H9 (cell line): ENCODE measurements at regions not wholly inside any gene's neighbourhood (a gene's known extent, or its start where the extent isn't known, plus 50 kb on each side); places are given as distances from the start of the nearest gene placed in this dataset.

Source experiments
- DNase-seq: peaks from one replicate; pipeline ENCODE4 v3.0.0-alpha.2; 2017
- H2AFZ ChIP-seq: one replicate; pipeline ENCODE4 v1.6.1; 2013; ENCODE audit warnings: mild to moderate bottlenecking, low read length, control low read depth, moderate library complexity
- H2AK5ac ChIP-seq: 2 replicates; pipeline ENCODE4 v1.6.1; 2013; ENCODE audit warnings: low read length, control low read depth, mixed read lengths; ENCODE audit not compliant: insufficient read length
- H2BK120ac ChIP-seq: one replicate; pipeline ENCODE4 v1.6.1; 2013; ENCODE audit warnings: low read depth, mild to moderate bottlenecking, low read length, control low read depth, inconsistent platforms; ENCODE audit not compliant: poor library complexity, severe bottlenecking
- H2BK12ac ChIP-seq: 2 replicates; pipeline ENCODE4 v1.6.1; 2013; ENCODE audit warnings: low read length, control low read depth, mixed read lengths, low read depth; ENCODE audit not compliant: insufficient read length
- H2BK15ac ChIP-seq: 2 replicates; pipeline ENCODE4 v1.6.1; 2013; ENCODE audit warnings: low read depth, low read length, control low read depth
- H2BK20ac ChIP-seq: one replicate; pipeline ENCODE4 v1.6.1; 2013; ENCODE audit warnings: low read depth, mild to moderate bottlenecking, low read length, control low read depth, inconsistent platforms; ENCODE audit not compliant: poor library complexity, severe bottlenecking
- H2BK5ac ChIP-seq: 2 replicates; pipeline ENCODE4 v1.6.1; 2013; ENCODE audit warnings: low read length, control low read depth, mixed read lengths; ENCODE audit not compliant: insufficient read length
- H3K14ac ChIP-seq: 2 replicates; pipeline ENCODE4 v1.6.1; 2013; ENCODE audit warnings: low read length, control low read depth; ENCODE audit not compliant: insufficient read depth
- H3K18ac ChIP-seq: 2 replicates; pipeline ENCODE4 v1.6.1; 2013; ENCODE audit warnings: low read depth, mild to moderate bottlenecking, mixed read lengths, low read length, control low read depth; ENCODE audit not compliant: insufficient read length
- H3K23ac ChIP-seq: 2 replicates; pipeline ENCODE4 v1.6.1; 2013; ENCODE audit warnings: low read length, control low read depth, mixed read lengths, low read depth; ENCODE audit not compliant: insufficient read length
- H3K23me2 ChIP-seq: 2 replicates; pipeline ENCODE4 v1.6.1; 2013; ENCODE audit warnings: low read depth, mild to moderate bottlenecking, mixed read lengths, low read length, control low read depth; ENCODE audit not compliant: insufficient read length, poor library complexity, severe bottlenecking
- H3K27ac ChIP-seq: 2 replicates; pipeline ENCODE4 v1.5.1; 2013; ENCODE audit warnings: low read length, control low read depth, mixed read lengths, low read depth; ENCODE audit not compliant: insufficient read length
- H3K27me3 ChIP-seq: 2 replicates; pipeline ENCODE4 v1.6.1; 2013; ENCODE audit warnings: low read length, control low read depth, inconsistent platforms; ENCODE audit not compliant: insufficient read depth
- H3K4ac ChIP-seq: 2 replicates; pipeline ENCODE4 v1.6.1; 2013; ENCODE audit warnings: low read depth, mild to moderate bottlenecking, control low read depth, inconsistent platforms, low read length, moderate library complexity
- H3K4me1 ChIP-seq: 2 replicates; pipeline ENCODE4 v1.6.1; 2013; ENCODE audit warnings: low read length, control low read depth, inconsistent platforms; ENCODE audit not compliant: insufficient read depth
- H3K4me2 ChIP-seq: 2 replicates; pipeline ENCODE4 v1.6.1; 2013; ENCODE audit warnings: low read length, control low read depth, mixed read lengths; ENCODE audit not compliant: insufficient read length, insufficient read depth
- H3K56ac ChIP-seq: 2 replicates; pipeline ENCODE4 v1.6.1; 2013; ENCODE audit warnings: low read depth, mild to moderate bottlenecking, mixed read lengths, low read length, control low read depth; ENCODE audit not compliant: insufficient read length
- H3K79me1 ChIP-seq: 2 replicates; pipeline ENCODE4 v1.6.1; 2013; ENCODE audit warnings: low read depth, mild to moderate bottlenecking, moderate library complexity, low read length, control low read depth, inconsistent platforms; ENCODE audit not compliant: insufficient read depth, poor library complexity, severe bottlenecking
- H3K79me2 ChIP-seq: 2 replicates; pipeline ENCODE4 v1.6.1; 2013; ENCODE audit warnings: low read length, control low read depth, inconsistent platforms; ENCODE audit not compliant: insufficient read depth
- H3K9ac ChIP-seq: 2 replicates; pipeline ENCODE4 v1.6.1; 2013; ENCODE audit warnings: low read length, control low read depth, mixed read lengths; ENCODE audit not compliant: insufficient read length; ENCODE audit errors: extremely low read depth
- H3K9me3 ChIP-seq: one replicate; pipeline ENCODE4 v1.6.1; 2013; ENCODE audit warnings: low read depth, low read length, inconsistent platforms; ENCODE audit not compliant: control insufficient read depth
- H3T11ph ChIP-seq: one replicate; pipeline ENCODE4 v1.6.1; 2013; ENCODE audit warnings: mild to moderate bottlenecking, low read length, control low read depth, inconsistent platforms
- H4K20me1 ChIP-seq: one replicate; pipeline ENCODE4 v1.6.1; 2013; ENCODE audit not compliant: control insufficient read depth, insufficient read length, insufficient read depth
- H4K5ac ChIP-seq: 2 replicates; pipeline ENCODE4 v1.6.1; 2013; ENCODE audit warnings: low read depth, mild to moderate bottlenecking, mixed read lengths, low read length, control low read depth; ENCODE audit not compliant: insufficient read length
- H4K8ac ChIP-seq: replicated peaks from 2 replicates; pipeline ENCODE4 v1.6.1; 2013; ENCODE audit warnings: low read length, control low read depth, mixed read lengths, low read depth; ENCODE audit not compliant: insufficient read length
- H4K91ac ChIP-seq: 2 replicates; pipeline ENCODE4 v1.6.1; 2013; ENCODE audit warnings: low read depth, mild to moderate bottlenecking, moderate library complexity, mixed read lengths, low read length, control low read depth; ENCODE audit not compliant: insufficient read length
- H3K27ac Mint-ChIP-seq, 3 experiments: 2 replicates in 2 of 3; 3 replicates in 1 of 3; pipeline ENCODE4 v1.8.0; 2020 to 2021; ENCODE audit warnings: mixed read lengths in 3 of 3, mild to moderate bottlenecking in 1 of 3, moderate library complexity in 1 of 3
- H3K27me3 Mint-ChIP-seq: 2 replicates; pipeline ENCODE4 v1.8.0; 2021; ENCODE audit warnings: low read depth, mild to moderate bottlenecking, moderate library complexity, mixed read lengths
- H3K36me3 Mint-ChIP-seq, 3 experiments: 2 replicates in 2 of 3; 3 replicates in 1 of 3; pipeline ENCODE4 v1.8.0; 2020 to 2021; ENCODE audit warnings: low read depth in 3 of 3, mixed read lengths in 3 of 3; ENCODE audit not compliant: insufficient read depth in 1 of 3
- H3K4me1 Mint-ChIP-seq, 2 experiments: 2 replicates each; pipeline ENCODE4 v1.8.0; 2020; ENCODE audit warnings: mixed read lengths in 2 of 2
- H3K4me3 Mint-ChIP-seq, 2 experiments: 2 replicates in 1 of 2; 3 replicates in 1 of 2; pipeline ENCODE4 v1.8.0; 2020 to 2021; ENCODE audit warnings: mild to moderate bottlenecking in 2 of 2, mixed read lengths in 2 of 2, moderate library complexity in 1 of 2
- H3K9me3 Mint-ChIP-seq, 2 experiments: 2 replicates in 1 of 2; 3 replicates in 1 of 2; pipeline ENCODE4 v1.8.0; 2020; ENCODE audit warnings: mild to moderate bottlenecking in 2 of 2, mixed read lengths in 2 of 2, moderate library complexity in 1 of 2
- WGBS: extraction: QIAGEN DNeasy Blood & Tissue Kit; methylation state at CpG from one replicate; pipeline ENCODE4 v1.1.7; 2013; ENCODE audit warnings: missing lambda C conversion rate, low lambda C conversion rate, mixed read lengths; ENCODE audit not compliant: insufficient read length; ENCODE audit errors: extremely low coverage; 5-methylcytosine and 5-hydroxymethylcytosine counted together
- TF ChIP-seq, protein P1 (sequence below): fragments of 200-600 bp; sonication (generic); conservative IDR thresholded peaks from 3 replicates; pipeline ENCODE4 v1.8.0; 2021; ENCODE audit warnings: antibody characterized with exemption, mild to moderate bottlenecking

DNA sequence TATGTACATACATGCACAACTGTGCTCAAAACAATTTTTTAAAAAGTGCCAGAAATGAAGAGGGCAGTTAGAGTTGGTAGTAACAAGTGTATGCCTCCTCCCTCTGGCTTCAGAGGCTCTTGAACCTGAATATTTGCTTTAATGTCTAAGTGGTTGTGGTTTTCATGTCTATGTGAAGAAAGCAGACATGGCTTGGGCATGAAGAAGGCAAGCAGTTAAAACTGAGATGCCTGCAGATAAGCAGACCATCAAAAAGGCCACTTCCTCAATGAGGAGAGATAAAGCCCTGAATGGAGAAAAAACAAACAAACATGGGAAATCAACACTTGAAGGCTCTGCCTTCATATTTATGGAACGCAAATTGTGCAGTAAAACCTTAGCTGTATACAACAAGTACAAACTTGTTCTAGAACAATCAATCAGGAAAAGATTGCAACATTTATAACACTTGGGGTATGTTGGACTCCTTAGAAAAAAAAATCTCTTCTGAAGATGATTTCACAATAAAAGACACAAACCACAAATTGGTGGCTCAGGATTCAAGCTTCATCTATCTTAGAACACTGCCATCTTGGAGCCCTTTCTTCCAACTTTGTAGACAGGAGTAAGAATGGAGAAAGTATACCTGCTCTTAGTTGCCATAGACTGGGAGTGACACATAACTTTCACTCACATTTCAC is 52.7 kb upstream of the PLA2G4A start:
- TF ChIP-seq, protein P1, sequence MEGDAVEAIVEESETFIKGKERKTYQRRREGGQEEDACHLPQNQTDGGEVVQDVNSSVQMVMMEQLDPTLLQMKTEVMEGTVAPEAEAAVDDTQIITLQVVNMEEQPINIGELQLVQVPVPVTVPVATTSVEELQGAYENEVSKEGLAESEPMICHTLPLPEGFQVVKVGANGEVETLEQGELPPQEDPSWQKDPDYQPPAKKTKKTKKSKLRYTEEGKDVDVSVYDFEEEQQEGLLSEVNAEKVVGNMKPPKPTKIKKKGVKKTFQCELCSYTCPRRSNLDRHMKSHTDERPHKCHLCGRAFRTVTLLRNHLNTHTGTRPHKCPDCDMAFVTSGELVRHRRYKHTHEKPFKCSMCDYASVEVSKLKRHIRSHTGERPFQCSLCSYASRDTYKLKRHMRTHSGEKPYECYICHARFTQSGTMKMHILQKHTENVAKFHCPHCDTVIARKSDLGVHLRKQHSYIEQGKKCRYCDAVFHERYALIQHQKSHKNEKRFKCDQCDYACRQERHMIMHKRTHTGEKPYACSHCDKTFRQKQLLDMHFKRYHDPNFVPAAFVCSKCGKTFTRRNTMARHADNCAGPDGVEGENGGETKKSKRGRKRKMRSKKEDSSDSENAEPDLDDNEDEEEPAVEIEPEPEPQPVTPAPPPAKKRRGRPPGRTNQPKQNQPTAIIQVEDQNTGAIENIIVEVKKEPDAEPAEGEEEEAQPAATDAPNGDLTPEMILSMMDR, result no peak
- Histone ChIP-seq H3K4ac (no peak overlapping the region), H3K9ac (no peak overlapping the region), H4K91ac (no peak overlapping the region), H4K20me1 (no peaks in the 10 kb centered on the region), H3K79me1 (no peaks in the 10 kb centered on the region), H2AK5ac (no peak overlapping the region), H4K8ac (no peak overlapping the region), H4K5ac (no peak overlapping the region), H3K18ac (no peak overlapping the region), H2BK20ac (no peak overlapping the region), H3K79me2 (no peaks in the 10 kb centered on the region), H2BK120ac (no peak overlapping the region), H2BK5ac (no peak overlapping the region), H2BK15ac (no peak overlapping the region), H3K23ac (no peak overlapping the region), H3K4me2 (no peak overlapping the region), H3K27ac (no peak overlapping the region), H3K4me1 (no peaks in the 10 kb centered on the region), H3K9me3 (no peaks in the 10 kb centered on the region), H3T11ph (no peak overlapping the region), H3K14ac (no peak overlapping the region), H3K56ac (no peak overlapping the region), H3K23me2 (no peaks in the 10 kb centered on the region), H2BK12ac (no peak overlapping the region), H2AFZ (no peak overlapping the region), H3K27me3 (no peaks in the 10 kb centered on the region)
- no CpG with 5 or more reads among the region's 1 CpG for WGBS
- no peak for DNase-seq
- no peaks in the 10 kb centered on the region for H3K9me3 Mint-ChIP-seq
- no peaks in the 10 kb centered on the region for H3K4me1 Mint-ChIP-seq
- no peak overlapping the region; a peak in 1 of 7 replicates for H3K27ac Mint-ChIP-seq
- no peak overlapping the region for H3K4me3 Mint-ChIP-seq
- no peaks in the 10 kb centered on the region for H3K27me3 Mint-ChIP-seq
- H3K36me3 Mint-ChIP-seq, result no peaks in the 10 kb centered on the region
